HG02588 (cell line): ENCODE measurements at regions not wholly inside any gene's neighbourhood (a gene's known extent, or its start where the extent isn't known, plus 50 kb on each side); places are given as distances from the start of the nearest gene placed in this dataset.

Experiments used
- ATAC-seq: cut with Tn5 transposase; IDR thresholded peaks from one replicate; pipeline ENCODE4 v1.9.1; 2021; ENCODE audit warnings: mild to moderate bottlenecking, moderate library complexity; ENCODE audit not compliant: unreplicated experiment

GRCh38 chr22:48478124-48478523 is 1349.5 kb downstream of the BRD1 start:
- no peak for ATAC-seq

GRCh38 chr22:48477031-48477721 is 1350.5 kb downstream of the BRD1 start:
- no peak for ATAC-seq

DNA sequence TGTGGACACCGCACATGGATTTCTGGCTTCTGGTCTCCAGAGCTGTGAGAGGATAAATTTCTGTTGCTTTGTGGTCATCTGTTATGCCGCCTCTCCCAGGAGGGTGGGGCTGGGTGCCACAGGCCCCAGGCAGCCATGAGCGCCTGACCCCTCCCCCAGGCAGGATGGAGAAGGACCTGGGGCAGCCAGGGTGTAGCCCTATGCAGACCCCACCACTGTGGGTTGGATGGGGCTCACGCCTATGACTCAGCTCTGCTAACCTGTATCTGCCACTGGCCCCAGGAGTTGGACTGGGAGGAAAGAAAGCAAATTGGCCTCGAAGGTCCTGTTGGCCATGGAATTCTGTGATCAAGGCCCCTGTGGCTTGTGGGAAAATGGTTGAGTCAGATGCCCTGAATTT is 1351.1 kb downstream of the BRD1 start:
- no peak for ATAC-seq

DNA sequence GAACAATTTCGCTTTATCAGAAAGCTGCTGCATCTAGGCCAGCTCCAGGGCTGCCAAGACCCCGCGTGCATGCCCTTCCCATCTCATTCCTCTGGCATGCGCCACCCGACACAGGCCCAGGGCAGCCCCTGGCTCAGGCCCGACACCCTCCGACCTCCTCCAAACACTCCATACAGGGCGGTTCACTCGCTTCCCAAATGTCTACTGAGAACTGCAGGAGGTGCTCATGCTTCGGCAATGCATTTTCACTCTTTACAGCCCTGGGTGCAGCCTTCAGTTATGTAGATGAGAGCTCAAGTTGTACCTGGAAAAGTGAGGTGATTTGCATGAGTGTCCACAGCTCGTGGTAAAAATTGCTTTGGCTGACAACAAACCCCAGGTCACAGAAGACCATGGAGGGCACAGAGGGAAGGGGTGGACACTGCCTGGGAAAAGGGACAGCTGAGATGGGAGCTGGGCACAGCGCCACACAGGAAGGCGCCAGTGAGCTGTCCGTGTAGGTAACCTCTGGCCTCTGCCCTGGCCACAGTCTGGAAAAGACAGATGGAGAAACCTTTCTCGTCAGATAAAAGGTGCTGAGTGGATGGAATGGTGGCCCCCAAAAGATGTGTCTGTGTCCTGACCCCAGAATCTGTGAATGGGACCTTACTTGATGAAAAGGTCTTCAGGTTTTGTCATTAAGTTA is 1351.9 kb downstream of the BRD1 start:
- no peak for ATAC-seq

DNA sequence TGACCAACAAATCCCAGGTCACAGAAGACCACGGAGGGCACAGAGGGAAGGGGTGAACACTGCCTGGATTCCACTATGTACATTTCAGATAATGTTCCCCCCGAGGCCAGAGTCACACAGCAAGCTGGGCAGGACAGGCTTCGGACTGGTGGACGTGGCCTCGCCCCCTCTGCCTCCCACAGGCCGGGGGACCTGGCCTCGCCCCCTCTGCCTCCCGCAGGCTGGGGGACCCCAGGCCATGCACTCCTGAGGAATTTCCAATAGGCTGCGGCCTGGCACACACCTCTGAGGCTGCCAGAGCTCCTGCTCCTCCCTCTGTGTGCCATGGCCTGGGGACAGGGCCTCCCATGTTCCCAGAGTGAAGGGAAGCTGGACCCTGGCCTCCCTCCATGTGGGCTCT is 1352.8 kb downstream of the BRD1 start:
- ATAC-seq = no peak

- no peak for ATAC-seq
These were observed 1354.5 kb downstream of the BRD1 start for GRCh38 chr22:48473202-48473601.

- ATAC-seq = no peak
These were observed 1363.4 kb downstream of the BRD1 start for GRCh38 chr22:48464246-48464645.

DNA sequence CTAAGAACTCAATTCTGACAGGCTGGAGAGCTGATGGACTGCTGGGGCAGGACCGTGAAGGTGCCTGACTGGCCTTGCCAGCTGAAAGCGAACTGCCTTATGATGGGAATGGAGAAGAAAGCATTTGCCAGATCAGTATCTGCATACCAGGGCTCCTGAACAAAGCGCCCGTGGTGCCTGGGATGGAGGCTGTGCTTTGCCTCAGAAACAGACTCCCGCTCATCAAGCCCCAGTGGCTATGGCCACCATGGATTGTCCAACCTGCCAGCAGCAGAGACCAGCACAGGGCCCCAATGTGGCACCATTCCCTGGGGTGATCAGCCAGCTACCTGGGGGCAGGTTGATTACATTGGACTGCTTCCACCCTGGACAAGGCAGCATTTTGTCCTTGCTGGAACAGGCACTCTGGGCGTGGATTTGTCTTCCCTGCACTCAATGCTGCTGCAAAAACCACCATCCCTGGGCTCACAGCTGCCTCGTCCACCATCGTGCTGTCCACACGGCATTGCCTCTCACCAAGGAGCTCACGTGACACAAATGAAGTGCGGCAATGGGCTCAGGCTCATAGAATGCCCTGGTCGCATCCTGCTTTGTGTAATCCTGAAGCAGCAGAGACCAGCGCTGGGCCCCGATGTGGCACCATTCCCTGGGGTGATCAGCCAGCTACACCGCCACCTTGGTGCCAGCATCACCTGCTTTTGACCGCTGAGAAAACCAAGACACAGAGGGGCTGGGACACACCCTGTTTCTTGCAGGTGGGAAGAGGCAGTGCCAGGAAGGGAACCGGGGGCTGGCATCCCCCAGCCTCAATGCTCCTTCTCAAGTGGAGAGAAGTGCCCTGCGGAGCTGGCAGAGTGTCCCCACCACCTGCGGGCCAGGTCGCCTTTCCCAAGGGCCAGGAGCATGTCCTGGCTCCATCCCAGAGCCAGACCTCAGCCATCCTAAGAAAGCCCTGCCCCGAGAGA is 1367.5 kb downstream of the BRD1 start:
- no peak for ATAC-seq

- no peak for ATAC-seq
These were observed 1368.4 kb downstream of the BRD1 start for GRCh38 chr22:48459259-48459658.

DNA sequence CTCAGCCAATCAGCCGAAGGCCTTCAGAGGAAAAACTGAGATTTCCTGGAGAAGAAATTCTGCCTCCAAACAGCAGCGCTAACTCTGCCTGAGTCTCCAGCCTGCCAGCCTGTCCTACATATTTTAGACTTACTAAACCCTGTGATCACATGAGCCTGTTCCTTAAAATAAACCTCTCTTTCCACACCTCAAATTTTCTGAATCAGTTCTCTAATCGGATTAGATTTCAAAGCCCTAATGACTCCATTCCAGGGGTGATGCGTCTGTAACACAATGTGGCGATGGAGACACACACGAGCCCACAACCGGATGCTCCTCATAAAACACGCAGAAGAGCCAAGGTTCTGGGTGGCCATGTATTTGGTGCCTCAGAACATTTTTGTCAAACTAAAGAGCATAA is 1371.2 kb downstream of the BRD1 start:
- ATAC-seq = no peak

DNA sequence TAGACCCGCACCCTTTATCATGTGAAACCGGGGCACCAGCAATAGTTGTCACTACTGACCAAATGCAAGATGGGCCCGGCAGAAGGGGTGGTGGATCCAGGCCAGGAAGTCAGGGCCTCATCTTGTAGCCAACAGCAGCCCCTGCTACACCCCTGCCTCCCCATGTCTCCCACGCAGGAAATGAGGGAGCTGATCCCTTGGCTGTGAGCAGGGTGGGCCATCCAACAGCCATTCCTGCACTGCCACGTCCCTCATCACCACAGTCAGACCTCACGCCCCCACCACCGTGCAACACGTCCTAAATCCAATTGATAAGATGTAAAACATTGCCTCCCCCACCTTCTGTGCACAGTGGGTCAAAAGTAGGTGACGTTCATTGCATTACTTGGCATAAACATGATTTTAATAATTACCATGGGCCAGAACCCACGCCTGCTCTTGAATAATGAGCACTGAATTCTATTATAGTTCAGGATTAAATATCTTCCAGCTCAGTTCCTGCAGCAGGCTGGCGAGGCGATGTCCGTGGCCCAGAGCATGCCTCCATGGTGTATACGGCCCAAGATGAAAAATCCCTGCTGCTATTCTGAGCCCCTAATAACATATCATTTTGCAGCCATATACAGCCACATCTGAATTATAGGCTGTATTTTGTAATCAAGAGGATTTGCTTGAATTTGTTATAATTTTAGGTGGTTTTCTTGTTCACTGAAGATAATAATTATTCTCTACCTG is 1373.8 kb downstream of the BRD1 start:
- ATAC-seq = no peak

DNA sequence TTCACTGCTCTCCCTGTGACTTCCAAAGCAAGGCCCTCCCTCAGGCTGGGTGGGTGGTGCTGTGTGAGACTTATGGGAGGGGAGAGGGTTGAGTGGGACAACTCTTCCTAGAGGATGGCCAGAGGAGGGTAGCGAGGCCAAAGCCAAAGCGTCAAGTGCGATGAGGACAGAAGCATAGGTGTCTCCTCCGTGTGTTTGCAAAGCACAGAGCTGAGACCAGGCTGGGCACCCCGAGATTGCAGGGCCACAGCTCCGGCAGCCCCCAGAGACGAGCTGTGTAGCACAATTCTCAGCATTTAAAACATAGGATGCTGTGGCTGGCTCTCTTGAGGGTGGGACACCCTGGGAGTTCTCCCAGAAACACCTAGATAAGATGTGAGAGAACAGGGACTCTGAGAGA is 1374.5 kb downstream of the BRD1 start:
- ATAC-seq = no peak

DNA sequence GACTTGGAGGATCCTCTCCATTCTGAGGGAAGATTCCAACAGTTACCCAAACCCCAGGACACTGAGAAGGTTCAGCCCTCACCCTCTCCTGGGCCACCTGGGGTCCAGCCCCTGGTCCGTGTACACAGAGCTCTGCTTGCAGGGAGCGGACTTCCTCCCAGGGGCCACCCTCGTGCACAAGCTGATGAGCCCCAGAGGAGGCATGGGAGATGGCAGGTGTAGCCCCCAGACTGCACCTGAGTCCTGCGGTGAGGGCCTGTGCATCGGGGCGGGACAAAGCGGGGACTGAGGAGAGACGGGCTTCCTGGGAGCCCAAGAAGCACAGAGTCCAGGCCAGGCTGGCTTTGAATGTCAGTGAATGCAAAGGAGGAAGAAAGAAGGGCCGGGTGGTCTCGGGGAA is 1374.9 kb downstream of the BRD1 start:
- no peak for ATAC-seq

GRCh38 chr22:48451891-48452290 is 1375.8 kb downstream of the BRD1 start:
- no peak for ATAC-seq

GRCh38 chr22:48450188-48450825 is 1377.4 kb downstream of the BRD1 start:
- ATAC-seq = no peak

GRCh38 chr22:48449466-48450187 is 1378.0 kb downstream of the BRD1 start:
- ATAC-seq = no peak

DNA sequence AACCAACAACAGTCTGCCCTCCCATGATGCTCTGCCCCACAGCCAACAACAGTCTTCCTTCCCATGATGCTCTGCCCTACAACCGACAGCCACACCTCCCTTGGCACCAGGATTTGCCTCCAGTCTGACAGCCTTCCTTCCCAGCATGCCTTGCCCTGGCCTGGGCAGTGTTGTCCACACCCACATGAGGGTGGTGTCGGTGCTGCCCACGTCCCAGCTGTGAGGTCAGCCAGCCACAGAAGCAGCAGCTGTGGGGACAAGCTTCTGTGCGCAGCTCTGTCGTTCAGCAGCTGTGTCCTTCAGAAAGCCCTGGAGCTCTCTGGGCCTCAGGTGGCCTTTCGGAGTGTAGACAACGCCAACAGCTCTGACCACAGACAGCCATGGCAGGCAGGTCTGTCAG is 1378.9 kb downstream of the BRD1 start:
- ATAC-seq = no peak

GRCh38 chr22:48445113-48445827 is 1382.4 kb downstream of the BRD1 start:
- no peak for ATAC-seq
